ENCODE measurements at regions not wholly inside any gene's neighbourhood (a gene's known extent, or its start where the extent isn't known, plus 50 kb on each side); places are given as distances from the start of the nearest gene placed in this dataset.
"Not testable (repeated sequence)": the region's sequence is repeated elsewhere in the genome, so short reads cannot be mapped to it uniquely, and the experiment has no call there.

GRCh38 chr11:94235772-94236171 is 68.6 kb upstream of the IZUMO1R start:
- FAIRE-seq; H3K27ac ChIP-seq; H3K4me2 ChIP-seq; DNase-seq (ENCODE audit: low read depth in 1 of 2, low spot score in 1 of 2); H3K4me1 ChIP-seq; H3K4me3 ChIP-seq; CTCF ChIA-PET; ATAC-seq; POLR2A ChIA-PET: not testable (repeated sequence)
- peaks cover 14% of the 10 kb centered on the region for H3K9me3 ChIP-seq
- 7% methylated on average over 2 of the region's 3 CpGs for WGBS (ENCODE audit: missing lambda C conversion rate)

GRCh38 chr11:94236416-94236815 is 68.0 kb upstream of the IZUMO1R start:
- CTCF ChIA-PET; H3K27ac ChIP-seq; ATAC-seq; FAIRE-seq; H3K4me1 ChIP-seq; DNase-seq (ENCODE audit: low read depth in 1 of 2, low spot score in 1 of 2); H3K4me2 ChIP-seq; H3K4me3 ChIP-seq; POLR2A ChIA-PET: not testable (repeated sequence)
- 26% methylated on average over 4 of the region's 4 CpGs for WGBS (ENCODE audit: missing lambda C conversion rate)
- peaks cover 14% of the 10 kb centered on the region for H3K9me3 ChIP-seq

GRCh38 chr11:94237447-94238153 is 66.8 kb upstream of the IZUMO1R start:
- H3K4me2 ChIP-seq: peak overlapping the region; percentile 36
- H3K4me1 ChIP-seq, H3K27ac ChIP-seq, ATAC-seq, POLR2A ChIA-PET, FAIRE-seq: not testable (repeated sequence)
- CTCF ChIA-PET: interaction anchor here (0.6 to 1.5 kb wide), 4 partner anchors 48 to 342 kb away, joined by 3 to 6 read pairs (median 3); no protein-coding TSS in a partner anchor
- peak in 1 of 2 experiments; percentile 13 for DNase-seq (ENCODE audit: low read depth in 1 of 2, low spot score in 1 of 2)
- peak overlapping the region; percentile 3; the same call in 1 of the 3 replicates for H3K4me3 ChIP-seq
- H3K9me3 ChIP-seq: peaks cover 14% of the 10 kb centered on the region
- 33% methylated on average over 18 of the region's 18 CpGs for WGBS (ENCODE audit: missing lambda C conversion rate)
- 0 out of 2 replicates have a peak, but pooled peaks have one; percentile 37 for TF ChIP-seq CBX8 (IDR thresholded peaks at IDR 0.05)

GRCh38 chr11:94238154-94238735 is 66.1 kb upstream of the IZUMO1R start:
- H3K4me1 ChIP-seq; H3K4me3 ChIP-seq; DNase-seq (ENCODE audit: low read depth in 1 of 2, low spot score in 1 of 2); ATAC-seq; FAIRE-seq; POLR2A ChIA-PET; H3K27ac ChIP-seq: not testable (repeated sequence)
- CTCF ChIA-PET: interaction anchor here (0.8 to 1.5 kb wide), 2 partner anchors 53 to 343 kb away, joined by 3 to 6 read pairs; no protein-coding TSS in a partner anchor
- H3K9me3 ChIP-seq: peaks cover 14% of the 10 kb centered on the region
- 44% methylated on average over 24 of the region's 24 CpGs for WGBS (ENCODE audit: missing lambda C conversion rate)
- H3K4me2 ChIP-seq: peak overlapping the region; percentile 36

GRCh38 chr11:94238774-94239173 is 65.6 kb upstream of the IZUMO1R start:
- peaks cover 14% of the 10 kb centered on the region for H3K9me3 ChIP-seq
- H3K4me1 ChIP-seq; DNase-seq (ENCODE audit: low read depth in 1 of 2, low spot score in 1 of 2); CTCF ChIA-PET; POLR2A ChIA-PET; H3K4me2 ChIP-seq; ATAC-seq; H3K27ac ChIP-seq; H3K4me3 ChIP-seq; FAIRE-seq: not testable (repeated sequence)

GRCh38 chr11:94241896-94242295 is 62.5 kb upstream of the IZUMO1R start:
- H3K4me1 ChIP-seq: no peaks in the 10 kb centered on the region
- FAIRE-seq (no peak), DNase-seq (ENCODE audit: low read depth in 1 of 2, low spot score in 1 of 2) (no peak), ATAC-seq (no peak)
- ChIA-PET POLR2A (no interaction called here), CTCF (no interaction called here)
- TF ChIP-seq PHF8 (IDR thresholded peaks at IDR 0.05; ENCODE audit: borderline replicate concordance, low read depth) (no peak), CHD4 (IDR thresholded peaks at IDR 0.05; ENCODE audit: borderline replicate concordance) (no peak), TP53 (CRISPR knock-in tag; IDR thresholded peaks at IDR 0.05) (no peak), HES2 (IDR thresholded peaks at IDR 0.05) (no peak), NPAS2 (CRISPR knock-in tag; IDR thresholded peaks at IDR 0.05; ENCODE audit: borderline replicate concordance) (no peak), ELK1 (IDR thresholded peaks at IDR 0.05; ENCODE audit: low read depth, low read length) (no peak), E2F6 (IDR thresholded peaks at IDR 0.05; ENCODE audit: borderline replicate concordance, low read depth) (no peak), BHLHE40 (IDR thresholded peaks at IDR 0.05; ENCODE audit: low read depth, low read length) (no peak), HEYL (CRISPR knock-in tag; IDR thresholded peaks at IDR 0.05) (no peak), KDM5A (IDR thresholded peaks at IDR 0.05) (no peak), HDAC2 (IDR thresholded peaks at IDR 0.05) (no peak), JUN (IDR thresholded peaks at IDR 0.05) (no peak), CHD2 (IDR thresholded peaks at IDR 0.05; ENCODE audit: low read length, partially characterized antibody) (no peak)
- H3K27ac ChIP-seq: no peak overlapping the region
- H3K9me3 ChIP-seq: peaks cover 12% of the 10 kb centered on the region
- H3K4me3 ChIP-seq: no peak overlapping the region
- H3K4me2 ChIP-seq: no peak overlapping the region
- 0% methylated on average over 2 of the region's 2 CpGs for WGBS (ENCODE audit: missing lambda C conversion rate)
